COR-L47 (cell line): ENCODE measurements at regions not wholly inside any gene's neighbourhood (a gene's known extent, or its start where the extent isn't known, plus 50 kb on each side); places are given as distances from the start of the nearest gene placed in this dataset.

ENCODE experiments used
- DNase-seq: peaks from one replicate; lab custom pipeline; 2025; lab: John Stamatoyannopoulos, UW

DNA sequence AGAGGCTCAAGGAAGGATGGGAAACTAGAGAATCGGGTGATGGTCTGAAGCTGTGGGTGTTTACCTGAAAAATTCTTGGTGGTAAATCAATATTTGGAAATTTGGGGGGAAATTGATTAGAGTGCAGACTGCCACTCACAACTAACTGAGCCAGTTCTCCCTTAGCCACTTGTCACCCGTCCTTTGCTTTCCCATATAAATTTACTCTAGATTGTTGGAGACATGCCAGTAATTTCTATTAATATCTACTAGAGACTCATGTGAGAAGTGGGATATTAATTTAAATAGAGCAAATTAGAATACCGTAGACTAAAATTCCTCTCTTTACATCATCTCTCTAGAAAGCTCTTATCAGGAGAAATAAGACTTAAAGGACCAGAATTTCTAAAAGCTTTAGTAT lies 471.3 kb upstream of the DAB2 start:
- DNase-seq = no peak

DNA sequence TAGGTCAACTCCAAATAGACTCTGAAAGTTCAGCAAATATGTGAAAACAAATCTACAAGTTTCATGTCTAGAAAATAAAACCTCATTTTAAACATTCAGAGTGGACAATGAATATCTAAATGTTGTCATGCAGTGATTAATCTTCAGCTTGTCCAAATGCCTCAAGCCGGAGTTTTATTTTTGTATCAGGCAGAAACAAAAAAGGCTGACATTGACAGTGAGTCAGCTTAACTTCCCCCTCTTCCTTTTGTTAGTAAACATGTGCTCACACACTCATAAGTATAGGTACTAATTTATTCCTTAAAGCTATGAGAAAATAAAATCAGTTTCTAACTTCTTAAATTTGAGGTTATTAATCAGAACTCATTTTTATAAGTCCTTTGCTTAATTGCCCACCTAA lies 467.9 kb upstream of the DAB2 start:
- no peak for DNase-seq

DNA sequence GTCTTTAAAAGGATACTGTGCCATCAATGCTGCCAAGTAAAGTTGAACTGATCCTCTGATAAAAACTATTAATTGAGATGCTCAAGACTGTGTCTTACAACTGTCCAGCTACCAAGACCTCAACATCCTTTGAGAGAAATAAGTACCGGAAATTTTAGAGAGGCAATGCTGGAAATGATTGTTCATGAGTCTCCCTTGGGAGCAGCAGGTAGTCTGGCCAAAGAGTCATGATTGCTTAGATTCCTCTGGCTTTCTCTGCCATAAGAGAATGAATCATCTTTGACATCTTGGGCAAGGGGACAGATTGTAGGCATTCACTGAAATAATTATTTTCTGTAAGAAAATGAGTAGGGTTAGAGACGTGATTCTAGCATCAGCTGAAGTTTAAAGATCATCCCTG lies 466.6 kb upstream of the DAB2 start:
- DNase-seq = no peak

DNA sequence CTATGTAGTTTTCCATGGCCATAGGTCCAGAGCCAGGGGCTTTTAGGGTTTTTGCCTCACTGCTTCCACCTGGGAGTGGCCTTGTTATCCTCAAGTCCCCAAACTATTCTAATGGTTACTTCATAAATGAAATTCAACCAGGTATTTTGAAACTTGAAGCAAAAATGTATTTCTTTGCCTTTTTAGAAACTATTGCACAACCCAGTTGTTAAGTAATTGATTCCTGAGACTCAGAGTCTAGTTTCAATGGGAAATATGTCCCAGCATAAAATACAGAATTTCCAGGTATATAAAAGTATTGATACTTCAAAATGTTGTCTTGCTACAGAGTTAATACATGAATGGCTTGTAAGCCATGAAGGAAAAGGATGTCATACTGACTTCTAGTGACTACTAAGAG lies 456.2 kb upstream of the DAB2 start:
- DNase-seq = no peak

DNA sequence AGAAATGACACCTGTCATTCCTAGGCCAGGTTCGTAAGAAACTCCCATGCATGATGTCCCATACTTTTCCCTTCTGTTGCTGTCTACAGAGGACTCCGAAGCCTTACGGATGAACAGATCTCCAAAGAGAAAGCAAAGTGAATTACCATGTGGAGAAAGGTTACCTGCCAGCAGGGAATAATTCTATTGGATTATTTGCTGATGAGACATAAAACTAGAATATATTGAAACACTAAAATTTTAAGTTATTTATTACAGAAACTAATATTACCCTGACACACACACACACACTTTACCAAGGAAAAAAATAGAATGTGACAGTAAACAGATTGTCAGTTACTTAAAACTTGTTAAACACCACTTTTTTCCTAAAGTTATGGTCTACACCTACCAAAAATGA lies 452.7 kb upstream of the DAB2 start:
- no peak for DNase-seq

DNA sequence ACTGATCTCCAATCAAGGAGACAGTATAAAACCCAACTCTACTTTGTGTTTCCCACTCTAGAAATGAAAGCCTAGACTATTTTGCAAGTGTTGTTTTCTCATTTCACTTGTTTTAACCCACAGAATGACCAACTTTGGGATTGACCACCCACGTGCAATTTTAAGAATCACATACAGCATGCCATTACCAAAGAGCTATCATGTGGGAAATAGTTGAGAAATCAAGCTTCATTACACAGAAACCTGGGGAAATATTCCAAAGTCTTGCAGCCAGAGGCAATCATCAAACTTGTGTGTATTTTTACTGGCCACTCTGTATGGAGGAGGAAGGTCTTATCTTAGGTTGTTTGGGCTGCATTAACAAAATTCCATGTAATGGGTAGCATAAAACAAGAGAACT lies 451.4 kb upstream of the DAB2 start:
- no peak for DNase-seq

DNA sequence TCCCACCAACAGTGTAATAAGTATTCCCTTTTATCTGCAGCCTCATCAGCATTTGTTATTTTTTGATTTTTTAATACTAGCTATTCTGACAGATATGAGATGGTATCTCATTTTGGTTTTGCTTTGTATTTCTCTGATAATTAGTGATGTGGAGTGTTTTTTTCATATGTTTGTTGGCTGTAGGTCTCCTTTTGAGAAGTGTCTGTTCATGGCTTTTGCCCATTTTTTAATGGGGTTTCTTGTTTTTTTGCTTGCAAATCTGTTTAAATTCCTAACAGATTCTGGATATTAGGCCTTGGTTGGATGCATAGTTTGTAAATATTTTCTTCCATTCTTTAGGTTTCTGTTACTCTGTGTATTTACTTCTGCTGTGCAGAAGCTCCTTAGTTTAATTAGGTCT lies 445.4 kb upstream of the DAB2 start:
- no peak for DNase-seq

DNA sequence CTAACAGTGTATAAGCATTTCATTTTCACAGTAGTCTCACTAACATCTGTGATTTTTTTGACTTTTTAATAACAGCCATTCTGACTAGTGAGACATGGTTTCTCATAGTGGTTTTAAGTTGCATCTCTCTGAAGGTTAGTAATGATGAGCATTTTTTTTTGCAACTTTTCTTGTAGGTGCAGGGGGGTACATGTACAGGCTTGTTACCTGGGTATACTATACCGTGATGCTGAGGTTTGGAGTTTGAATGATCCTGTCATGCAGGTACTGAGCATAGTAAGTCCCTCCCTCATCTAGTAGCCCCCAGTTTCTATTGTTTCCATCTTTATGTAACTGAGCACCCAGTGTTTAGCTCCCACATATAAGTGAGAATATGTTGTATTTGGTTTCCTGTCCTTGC lies 444.6 kb upstream of the DAB2 start:
- no peak for DNase-seq

DNA sequence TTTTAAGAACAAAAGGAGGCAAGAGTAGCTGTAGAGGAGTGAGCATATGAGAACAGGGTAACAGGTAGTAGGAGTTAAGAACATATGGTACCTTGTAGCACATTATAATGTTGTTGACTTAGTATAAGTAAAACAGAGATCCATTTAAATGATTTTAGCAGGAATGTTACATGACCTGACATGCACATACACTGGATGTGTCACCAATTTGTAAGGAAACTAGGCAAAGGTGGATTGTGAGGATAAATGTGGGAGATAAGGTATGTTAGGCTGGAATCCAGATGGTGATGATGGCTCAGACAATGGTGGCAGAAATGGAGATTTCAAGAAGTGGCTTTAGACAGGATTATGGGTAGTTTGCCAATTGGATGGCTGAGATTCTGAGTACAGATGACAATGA lies 443.1 kb upstream of the DAB2 start:
- no peak for DNase-seq

DNA sequence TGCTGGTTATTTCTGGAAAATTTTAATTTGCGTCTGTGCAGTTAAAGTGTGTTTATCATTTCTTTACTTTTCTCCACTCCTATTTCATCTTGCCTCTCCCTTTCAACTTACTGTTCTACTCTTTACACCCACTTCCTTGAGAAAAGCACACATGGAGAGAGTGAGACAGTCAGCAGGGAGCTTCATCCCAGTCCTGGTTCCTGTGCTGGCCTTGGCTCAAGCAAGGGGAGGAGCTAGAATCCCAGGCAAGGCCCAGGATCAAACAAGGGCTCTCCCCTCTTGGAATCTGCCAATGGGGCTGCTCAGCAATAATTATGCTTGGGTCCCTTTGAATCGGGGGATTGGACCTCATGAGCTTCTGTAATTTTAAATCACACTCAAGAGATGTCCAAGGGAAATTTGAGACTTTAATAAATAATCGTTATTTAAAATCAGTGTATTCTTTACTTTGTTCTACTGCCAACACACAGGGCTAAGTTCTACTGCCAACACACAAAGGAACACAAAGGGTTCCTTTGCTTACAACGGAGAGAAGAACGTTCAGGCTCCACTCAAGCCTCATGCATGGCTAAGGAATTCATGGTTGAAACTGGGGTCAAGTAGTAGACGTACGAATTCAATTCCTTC lies 439.3 kb upstream of the DAB2 start:
- DNase-seq = no peak

DNA sequence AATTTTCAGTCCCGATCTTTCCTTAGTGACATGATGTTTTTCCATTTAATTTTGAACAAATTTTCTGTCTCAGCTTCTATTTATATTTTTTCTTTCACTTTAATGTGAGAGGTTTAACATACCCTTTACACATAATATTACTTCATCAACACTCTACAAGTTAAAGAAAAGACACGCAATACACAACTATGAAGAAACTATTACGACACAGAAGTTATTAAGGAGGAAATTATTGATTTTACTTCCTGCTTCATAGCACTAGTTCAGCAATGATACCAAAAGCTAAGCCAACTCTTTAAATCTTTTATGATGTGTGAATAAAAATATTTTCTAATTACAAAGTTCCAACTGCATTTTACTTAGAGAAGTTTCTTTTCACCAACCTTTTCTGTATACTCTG lies 432.3 kb upstream of the DAB2 start:
- no peak for DNase-seq

DNA sequence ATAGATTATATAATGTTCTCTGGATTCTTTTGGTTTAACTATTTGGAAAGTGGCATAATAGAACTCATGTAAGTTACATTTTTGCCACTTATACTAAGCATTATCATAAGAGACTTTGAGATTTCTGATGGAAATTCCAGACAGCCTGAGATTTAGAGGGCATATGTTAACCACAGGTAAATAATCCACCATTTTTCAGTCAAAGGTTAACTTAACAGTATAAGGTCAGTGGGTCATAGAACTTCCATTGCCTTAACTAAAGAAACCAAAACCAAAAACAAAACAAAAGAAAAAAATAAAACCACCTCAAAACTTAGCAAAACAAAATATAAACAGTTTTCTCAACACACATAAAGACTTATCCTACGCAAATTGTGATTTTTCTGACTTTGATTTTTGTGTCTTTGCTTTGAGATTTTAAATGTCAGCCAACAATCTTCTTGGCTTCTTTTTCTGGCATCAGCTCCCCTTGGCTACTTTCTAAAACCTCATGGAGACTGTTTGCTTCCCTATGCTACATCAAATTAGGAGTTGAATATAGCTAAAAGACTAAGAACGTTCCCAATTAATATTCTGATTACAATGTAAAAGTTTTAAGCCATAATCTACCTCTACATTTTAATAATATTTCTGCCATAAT lies 430.1 kb upstream of the DAB2 start:
- DNase-seq = no peak

DNA sequence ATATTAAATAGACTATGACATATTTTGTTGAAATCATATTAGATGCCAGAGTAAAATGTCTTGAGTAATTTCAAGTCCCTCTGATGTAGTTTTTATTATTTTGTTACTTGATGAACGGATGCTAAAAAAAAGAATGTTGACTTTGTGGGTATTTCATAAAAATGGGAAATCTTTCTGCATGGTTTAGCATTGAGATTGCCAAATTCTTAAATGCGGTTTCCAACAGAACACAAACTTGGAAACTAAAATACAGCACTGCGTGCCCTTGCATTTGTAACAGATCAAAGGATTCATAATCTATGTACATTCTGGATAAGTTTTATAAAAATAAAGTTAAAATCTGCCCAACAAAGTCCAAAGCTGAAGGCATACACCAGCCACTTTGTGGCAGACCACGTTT lies 425.5 kb upstream of the DAB2 start:
- DNase-seq = no peak

DNA sequence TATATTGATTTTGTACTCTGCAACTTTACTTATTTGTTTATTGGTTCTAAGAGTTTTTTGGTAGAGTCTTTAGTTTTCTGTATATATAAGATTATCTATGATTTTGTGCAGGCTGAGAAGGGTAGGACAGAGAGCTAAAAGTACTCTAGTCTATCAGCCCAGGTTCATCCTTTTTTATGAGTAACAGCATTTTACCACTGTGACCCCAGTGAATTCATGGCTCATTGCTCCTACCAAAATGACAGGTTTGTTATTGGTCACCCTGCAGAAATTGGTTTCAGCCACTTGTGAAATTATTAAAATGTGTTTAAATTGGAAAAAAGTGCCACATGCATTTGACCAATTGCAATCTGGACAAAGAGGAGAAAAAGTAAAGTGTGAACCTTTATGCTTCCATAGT lies 421.4 kb upstream of the DAB2 start:
- DNase-seq = no peak

DNA sequence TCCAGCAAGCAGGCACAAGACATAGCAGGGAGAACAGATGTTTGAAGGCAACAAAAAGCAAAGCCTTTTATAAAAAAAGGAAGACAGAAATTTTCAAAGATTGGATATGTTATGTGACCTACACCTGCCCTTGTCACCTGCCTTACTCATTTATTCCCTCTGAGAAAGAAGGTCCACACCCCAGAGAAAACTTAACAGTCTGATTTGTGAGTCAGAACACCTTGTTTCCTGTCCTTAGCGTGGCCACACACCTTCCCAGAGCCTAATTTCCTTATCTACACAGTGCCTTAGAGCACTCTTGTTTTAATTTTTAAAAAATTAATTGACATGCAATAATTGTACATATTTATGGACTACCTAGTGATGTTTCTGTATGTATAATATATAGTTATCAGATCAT lies 419.0 kb upstream of the DAB2 start:
- DNase-seq = no peak

DNA sequence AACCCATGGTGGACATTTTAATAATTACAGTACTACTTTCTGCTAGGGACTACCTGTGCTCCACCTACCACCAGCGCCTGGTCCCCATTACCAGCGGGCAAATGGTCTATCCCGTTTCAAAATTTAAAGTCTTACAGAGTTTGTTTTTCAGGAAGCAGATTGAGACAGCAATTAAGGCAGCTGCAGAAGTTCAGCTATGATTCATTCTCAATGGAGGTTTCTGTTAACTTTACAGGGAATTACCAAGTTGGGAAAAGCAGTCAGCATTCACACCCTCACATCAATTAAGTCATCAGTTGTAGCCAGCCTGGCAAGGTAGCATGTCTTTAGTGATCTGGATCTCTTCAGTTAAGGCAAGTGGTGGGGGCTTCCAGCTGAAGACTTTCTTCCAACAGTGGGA lies 410.6 kb upstream of the DAB2 start:
- no peak for DNase-seq

DNA sequence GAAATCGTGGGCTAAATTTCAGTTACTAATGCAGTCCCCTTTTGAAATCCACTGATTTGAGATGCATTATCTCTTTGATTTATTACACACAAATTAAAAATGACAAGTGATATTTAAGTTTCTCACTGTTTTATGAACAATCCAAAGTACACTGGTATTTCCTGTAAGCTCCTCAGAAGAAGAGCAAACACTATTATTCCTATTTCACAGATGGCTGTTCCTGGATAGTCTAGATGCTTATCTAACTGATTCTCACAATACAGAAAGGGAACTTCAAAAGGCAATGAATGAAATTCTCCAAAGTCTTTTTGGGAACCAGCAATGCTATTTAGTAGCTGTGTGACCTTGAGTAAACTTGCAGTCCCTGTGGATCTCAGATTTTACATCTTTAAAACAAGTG lies 404.7 kb upstream of the DAB2 start:
- no peak for DNase-seq

DNA sequence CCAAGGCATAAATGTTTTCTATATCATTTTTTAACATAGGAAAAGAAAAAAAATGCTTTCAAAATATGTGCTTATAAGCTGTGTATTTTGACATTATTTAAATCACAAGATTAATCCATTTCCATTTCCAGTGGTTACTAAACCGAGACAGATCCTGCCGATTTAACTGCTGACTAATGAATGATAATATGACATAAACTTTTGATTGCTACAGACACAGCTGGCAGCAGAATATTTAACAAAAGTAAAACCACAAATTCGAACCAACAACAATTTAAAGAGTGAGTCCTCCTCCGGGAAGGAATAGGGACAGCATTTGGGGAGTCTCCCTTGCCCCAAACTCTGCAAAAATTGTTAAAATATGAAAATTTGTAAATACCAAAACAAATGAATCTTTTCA lies 401.3 kb upstream of the DAB2 start:
- DNase-seq = no peak

DNA sequence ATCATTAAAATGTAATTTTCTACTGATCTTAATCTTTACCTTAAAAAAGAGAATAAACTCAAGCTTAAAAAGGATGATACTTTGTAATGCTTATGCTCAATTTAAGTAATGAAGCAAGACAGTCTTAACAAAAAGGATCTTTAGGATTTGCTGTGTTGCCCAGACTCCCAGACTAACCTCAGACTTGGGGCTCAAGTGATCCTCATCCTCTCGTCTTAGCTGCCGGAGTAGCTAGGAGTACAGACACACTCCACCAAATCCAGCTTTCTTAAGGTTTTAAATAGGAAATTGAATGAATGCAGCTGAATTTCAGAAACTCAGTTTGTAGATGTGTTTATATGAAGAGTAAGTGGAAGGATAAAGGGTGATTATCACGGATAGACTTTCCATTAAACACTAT lies 400.5 kb upstream of the DAB2 start:
- DNase-seq = no peak

DNA sequence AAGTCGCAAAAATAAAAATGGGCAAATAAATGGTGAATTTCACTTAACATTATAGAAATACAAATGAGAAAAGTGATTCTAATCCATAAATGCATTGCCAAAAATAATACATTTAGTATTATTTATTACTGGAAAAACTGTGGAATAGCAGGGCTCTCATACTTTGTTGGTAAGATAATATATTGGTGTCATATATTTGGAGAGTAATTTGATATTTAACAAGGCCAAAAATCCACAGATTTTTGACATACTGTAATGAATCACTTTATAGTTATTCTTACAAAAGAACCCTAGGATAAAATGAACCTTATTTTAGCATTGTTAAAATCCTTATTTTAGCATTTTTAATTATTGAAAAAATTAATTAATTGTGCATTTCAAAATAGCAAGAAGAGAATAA lies 397.2 kb upstream of the DAB2 start:
- DNase-seq = no peak

DNA sequence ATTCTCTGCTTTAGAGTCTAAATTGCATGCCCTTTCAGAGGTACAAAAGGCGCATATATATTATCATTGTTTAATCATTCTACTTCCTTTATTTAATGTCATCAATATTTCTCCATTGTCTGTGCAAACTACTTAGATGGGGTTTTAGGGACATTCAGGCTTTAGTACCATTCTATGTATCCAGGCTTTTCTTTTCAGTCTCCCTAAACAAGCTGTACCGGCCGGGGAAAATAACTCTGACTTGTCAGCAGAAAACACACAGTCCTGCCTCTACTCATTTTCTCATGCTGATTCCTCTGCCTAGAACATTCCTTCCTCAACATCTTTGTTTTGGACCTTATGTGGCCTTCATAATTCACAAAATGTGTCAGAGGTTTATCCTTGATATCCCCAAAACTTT lies 392.1 kb upstream of the DAB2 start:
- no peak for DNase-seq

DNA sequence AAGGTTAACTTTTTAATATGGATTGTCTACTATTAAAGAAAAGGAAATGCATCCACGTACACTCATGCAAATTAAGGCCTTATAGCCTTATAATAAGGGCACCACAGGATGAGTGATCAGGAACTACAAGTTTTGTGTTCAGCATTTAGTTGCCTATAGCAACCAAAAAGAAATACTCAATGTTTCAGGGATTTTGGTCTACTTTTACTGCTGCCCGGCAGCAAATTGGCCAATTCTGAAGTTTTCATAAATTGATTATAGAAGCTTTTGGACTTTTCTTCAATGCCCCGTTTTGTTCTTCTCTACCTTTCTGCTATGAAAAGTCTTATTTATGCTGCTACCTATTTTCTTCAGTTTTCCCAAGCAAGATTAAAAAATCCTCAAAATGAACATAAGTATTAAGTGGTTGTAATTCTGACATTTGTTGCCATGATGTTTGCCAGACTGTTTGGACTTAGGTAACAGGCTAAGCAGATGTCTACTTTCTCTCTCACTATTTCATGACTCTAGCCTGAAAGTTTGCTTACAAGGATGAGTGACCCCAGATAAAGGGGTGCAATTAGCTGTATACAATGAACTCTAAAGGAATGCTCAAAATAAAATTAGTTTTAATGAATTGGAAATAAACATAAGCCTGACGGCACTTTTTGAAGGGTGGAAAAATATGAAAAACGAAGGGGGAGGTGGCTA lies 391.5 kb upstream of the DAB2 start:
- no peak for DNase-seq

DNA sequence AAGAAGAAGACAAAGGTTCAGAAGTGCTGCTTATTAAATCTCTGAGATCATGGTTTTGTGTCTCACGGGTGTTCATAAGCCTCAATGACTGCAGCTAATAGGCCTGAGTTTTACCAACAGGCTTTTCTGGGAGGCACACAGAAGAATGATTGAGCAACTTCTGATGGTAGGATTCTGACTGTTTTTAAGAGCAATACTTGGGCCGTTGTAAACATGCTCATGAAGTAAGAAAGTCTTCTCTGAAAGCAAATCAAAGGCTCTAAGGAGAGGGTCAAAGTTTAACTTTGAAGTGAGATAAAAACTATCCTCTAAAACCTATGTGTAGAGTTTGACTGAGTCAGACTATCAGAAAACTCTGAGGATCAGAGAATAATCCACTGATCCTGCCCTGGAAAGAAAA lies 390.9 kb upstream of the DAB2 start:
- DNase-seq = no peak

DNA sequence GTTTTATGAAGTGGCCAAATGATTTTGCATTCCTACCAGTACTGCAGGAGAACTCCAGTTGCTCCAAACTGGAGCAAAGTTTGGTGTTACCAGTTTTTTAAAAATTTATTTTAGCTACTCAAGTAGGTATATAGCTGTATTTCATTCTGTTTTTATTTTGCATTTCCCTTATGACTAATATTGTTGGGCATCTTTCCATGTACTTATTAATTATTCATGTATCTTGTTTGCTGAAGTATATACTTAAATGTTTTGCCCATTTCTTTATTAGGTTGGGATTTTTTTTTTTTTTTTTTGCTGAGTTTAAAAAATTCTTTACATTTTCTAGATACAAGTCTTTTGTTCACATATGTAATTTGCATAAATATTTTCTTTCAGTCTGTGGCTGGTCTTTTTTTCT lies 386.6 kb upstream of the DAB2 start:
- DNase-seq = no peak
